ENCODE measurements at regions not wholly inside any gene's neighbourhood (a gene's known extent, or its start where the extent isn't known, plus 50 kb on each side); places are given as distances from the start of the nearest gene placed in this dataset.

GRCh38 chr3:73298243-73299183, 237.1 kb downstream of the EBLN2 start:
- no peak for DNase-seq

DNA sequence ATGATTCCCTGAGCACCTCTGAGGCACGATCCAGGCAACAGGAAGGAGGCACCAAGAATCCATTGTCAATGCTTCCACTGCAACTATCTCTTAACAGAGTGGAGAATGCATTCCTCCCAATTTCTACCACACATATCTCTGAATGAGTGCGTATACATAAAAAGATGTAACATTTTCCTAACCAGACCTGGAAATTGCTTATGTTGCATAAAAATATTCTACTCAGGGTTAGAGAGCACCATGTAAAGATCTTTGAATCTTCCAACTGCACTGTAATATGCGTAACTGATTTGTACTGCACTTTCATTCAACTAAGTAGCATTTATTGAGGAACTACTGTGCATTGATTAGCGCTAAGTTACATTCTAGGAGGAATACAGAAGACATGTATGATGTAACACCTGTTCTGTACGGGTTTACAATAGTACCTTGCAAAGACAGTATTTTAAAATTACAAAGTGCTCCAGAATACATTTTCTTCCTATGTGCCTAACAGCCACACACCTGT, 237.8 kb downstream of the EBLN2 start:
- no peak for DNase-seq

DNA sequence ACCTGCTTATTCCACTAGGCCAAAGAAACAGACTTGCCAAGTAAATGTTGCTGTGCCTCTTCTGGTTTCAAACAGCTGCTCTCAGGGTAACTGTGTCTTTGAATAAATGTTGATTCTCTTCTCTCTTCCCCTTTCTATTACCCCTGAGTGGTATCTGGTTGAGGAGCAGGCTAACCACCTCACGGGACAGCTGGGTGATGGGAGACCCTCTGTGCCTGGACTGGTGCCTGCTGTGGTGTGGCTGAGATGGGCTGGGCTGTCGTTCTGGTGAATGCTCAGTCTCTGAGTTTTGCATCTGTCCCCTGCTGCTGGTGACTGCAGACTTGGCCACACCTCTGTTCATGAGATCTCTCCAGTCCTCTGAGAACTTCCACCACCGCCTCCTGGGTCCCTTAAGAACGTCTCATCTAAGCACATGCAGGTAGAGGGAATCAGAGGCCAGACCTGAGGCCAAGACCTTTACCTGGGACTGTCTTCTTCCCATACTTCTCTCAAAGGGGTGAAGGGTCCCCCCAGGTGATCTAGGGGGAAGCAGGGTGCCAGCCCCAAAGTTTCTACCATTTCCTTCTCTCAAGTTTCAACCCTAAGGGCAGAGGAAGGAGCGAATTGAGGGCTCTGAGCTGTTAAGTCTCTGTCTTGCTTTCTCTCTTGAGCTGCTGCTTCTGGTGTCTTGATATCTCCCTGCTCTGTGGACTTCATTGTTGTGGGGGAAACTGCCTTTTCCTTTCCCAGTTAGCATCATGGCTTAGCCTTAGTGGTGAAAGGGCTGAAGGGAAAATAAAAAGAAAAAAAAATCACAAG, 252.9 kb downstream of the EBLN2 start:
- DNase-seq = no peak

GRCh38 chr3:73315706-73316105, 254.2 kb downstream of the EBLN2 start:
- no peak for DNase-seq

GRCh38 chr3:73319179-73319769, 257.8 kb downstream of the EBLN2 start:
- no peak for DNase-seq

DNA sequence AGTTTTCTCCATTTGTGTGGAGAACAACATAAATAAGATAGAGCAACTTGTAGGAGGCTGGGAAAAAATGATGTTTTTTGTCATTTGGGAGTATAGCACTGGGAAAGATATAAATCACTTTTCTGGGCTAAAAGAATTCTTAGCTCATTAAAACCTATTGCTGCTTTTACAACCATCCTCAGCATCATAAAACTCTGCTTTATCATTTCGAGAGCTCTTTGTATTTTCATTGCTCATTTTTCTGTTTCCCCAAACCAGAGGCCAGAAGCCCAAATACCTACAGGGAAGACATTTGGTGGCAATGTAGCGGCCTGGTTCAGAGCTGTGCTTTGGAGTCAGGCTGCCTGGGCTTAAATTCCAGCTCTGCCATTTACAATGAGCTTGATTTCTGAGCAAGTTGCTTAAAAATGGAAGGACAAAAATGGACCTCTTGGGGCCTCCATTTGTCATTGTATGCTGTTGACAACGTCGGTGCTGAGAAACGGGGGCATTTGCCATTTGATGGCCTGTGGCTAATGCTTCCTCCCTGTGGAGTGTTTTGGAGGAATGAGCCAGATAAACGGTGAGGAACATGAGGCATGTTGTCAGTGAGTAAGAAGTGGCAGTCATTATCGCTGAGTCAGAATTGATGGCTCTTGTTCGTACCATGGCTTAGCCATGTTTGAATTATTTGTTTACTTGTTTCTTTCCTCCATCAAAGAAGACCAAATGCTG, 260.0 kb downstream of the EBLN2 start:
- DNase-seq = no peak

- DNase-seq = no peak
Measured at GRCh38 chr3:73324203-73325155, 263.0 kb downstream of the EBLN2 start.

GRCh38 chr3:73326396-73326795, 264.9 kb downstream of the EBLN2 start:
- no peak for DNase-seq

DNA sequence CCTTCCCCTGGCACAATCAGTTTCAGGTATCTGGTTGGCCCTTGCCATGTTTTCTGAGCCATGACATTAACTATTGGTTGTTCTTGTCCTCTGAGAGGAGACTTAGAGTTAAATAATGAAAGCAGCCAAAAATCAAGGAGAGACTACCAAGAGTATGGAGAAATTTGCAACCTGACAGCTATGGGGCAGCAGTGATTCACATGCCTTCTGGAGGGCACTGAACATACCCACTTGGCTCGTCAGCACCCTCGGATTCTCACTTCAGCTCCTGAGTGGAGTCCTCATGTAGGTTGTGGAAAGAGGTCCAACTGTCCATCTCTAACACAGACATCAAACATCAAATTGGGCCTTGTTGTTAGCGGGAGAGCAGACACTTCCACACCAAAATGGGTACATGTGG, 265.6 kb downstream of the EBLN2 start:
- DNase-seq = no peak

Measured in NCI-H345 (cell line).